Breast epithelium (tissue), 3 donors: ENCODE measurements at regions not wholly inside any gene's neighbourhood (a gene's known extent, or its start where the extent isn't known, plus 50 kb on each side); places are given as distances from the start of the nearest gene placed in this dataset.

ENCODE experiments used
- CTCF ChIP-seq, 3 donors: fragments of 450-650 bp; IDR thresholded peaks; one replicate each; pipeline ENCODE4 v1.5.1; 2016 to 2017; ENCODE audit warnings: antibody characterized with exemption in 3 of 3, mild to moderate bottlenecking in 3 of 3, moderate library complexity in 3 of 3
- POLR2A ChIP-seq: fragments of 450-650 bp; IDR thresholded peaks from one replicate; pipeline ENCODE4 v1.6.1; 2016; ENCODE audit warnings: antibody characterized with exemption, mild to moderate bottlenecking, moderate library complexity

- TF ChIP-seq CTCF (IDR thresholded peaks at IDR 0.05) (no peak), POLR2A (no peak)
Observed at GRCh38 chr18:3345885-3346284, 84.0 kb downstream of the MYL12B start.
